Aorta (tissue), 5 donors: ENCODE measurements at regions not wholly inside any gene's neighbourhood (a gene's known extent, or its start where the extent isn't known, plus 50 kb on each side); places are given as distances from the start of the nearest gene placed in this dataset.
A peak's percentile ranks its signal among the peaks of the same experiment; 100 is the strongest.

Experiments used
- ATAC-seq: fragments of 200-7000 bp; cut with Tn5 transposase; one replicate; pipeline ENCODE4 v1.9.1; 2022; ENCODE audit warnings: moderate library complexity; ENCODE audit not compliant: low FRiP score
- DNase-seq, 2 donors: peaks; one replicate each; pipeline ENCODE4 v3.0.0-alpha.2; 2020
- H3K27ac ChIP-seq, 2 donors: one replicate each; pipeline ENCODE4 v1.5.1; 2013; ENCODE audit warnings: low read length in 2 of 2, mild to moderate bottlenecking in 2 of 2, moderate library complexity in 2 of 2, control low read depth in 1 of 2, inconsistent platforms in 1 of 2, low read depth in 1 of 2
- H3K27me3 ChIP-seq, 2 donors: one replicate each; pipeline ENCODE4 v1.6.1; 2013; ENCODE audit warnings: control low read depth in 1 of 2, low read length in 1 of 2, mild to moderate bottlenecking in 1 of 2, moderate library complexity in 1 of 2; ENCODE audit not compliant: insufficient read depth in 2 of 2, control insufficient read depth in 1 of 2
- H3K36me3 ChIP-seq, 2 donors: one replicate each; pipeline ENCODE4 v1.6.1; 2013; ENCODE audit warnings: control low read depth in 1 of 2, low read length in 1 of 2, mild to moderate bottlenecking in 1 of 2; ENCODE audit not compliant: insufficient read depth in 2 of 2, control insufficient read depth in 1 of 2
- H3K4me1 ChIP-seq, 2 donors: one replicate each; pipeline ENCODE4 v1.6.1; 2013; ENCODE audit warnings: low read length in 2 of 2, control low read depth in 1 of 2, mild to moderate bottlenecking in 1 of 2, moderate library complexity in 1 of 2; ENCODE audit not compliant: insufficient read depth in 2 of 2, control insufficient read depth in 1 of 2
- H3K4me3 ChIP-seq, 2 donors: one replicate each; pipeline ENCODE4 v1.5.1; 2013; ENCODE audit warnings: low read length in 2 of 2, control low read depth in 1 of 2, mild to moderate bottlenecking in 1 of 2
- H3K9me3 ChIP-seq: one replicate; pipeline ENCODE4 v1.6.1; 2013; ENCODE audit warnings: mild to moderate bottlenecking, low read length; ENCODE audit not compliant: control insufficient read depth
- WGBS, 2 donors: extraction: QIAGEN DNeasy Blood & Tissue Kit; methylation state at CpG; one replicate each; pipeline ENCODE4 v1.1.7; 2013; 5-methylcytosine and 5-hydroxymethylcytosine counted together
- intact Hi-C, 2 donors: fragments of 100-400 bp; cut with DNase I; formaldehyde crosslinking; loops; one replicate each; pipeline versions ENCODE4 v1.14.2 to v1.15.0; 2022
- donor health status: healthy with polysubstance abuse.
- donor health status: Bipolar disorder and iron deficiency.
- donor health status: DM: no; HTN: no; CAD: no.
- donor health status: DM: no; HTN: no; CAD: no.
- donor health status: DM: yes; HTN: yes; CAD: no.

GRCh38 chr2:129004485-129004884, 685.8 kb upstream of the HS6ST1 start:
- Histone ChIP-seq H3K27me3 (no peaks in the 10 kb centered on the region), H3K27ac (no peak overlapping the region), H3K9me3 (no peaks in the 10 kb centered on the region), H3K4me3 (no peak overlapping the region), H3K36me3 (no peaks in the 10 kb centered on the region), H3K4me1 (no peaks in the 10 kb centered on the region)
- intact Hi-C loops = no loop called here
- ATAC-seq (no peak), DNase-seq (no peak)
- WGBS, 2 donors = 67 to 84% methylated on average over 5 of the region's 5 CpGs

- WGBS, 2 donors = 94 to 97% methylated on average over 4 of the region's 4 CpGs
- Histone ChIP-seq H3K27ac (no peak overlapping the region), H3K4me3 (no peak overlapping the region), H3K9me3 (no peaks in the 10 kb centered on the region), H3K4me1 (no peaks in the 10 kb centered on the region), H3K36me3 (no peaks in the 10 kb centered on the region), H3K27me3 (no peaks in the 10 kb centered on the region)
- DNase-seq (no peak), ATAC-seq (no peak)
- intact Hi-C loops = no loop called here
Measured at GRCh38 chr2:129004940-129005490, 686.3 kb upstream of the HS6ST1 start.

- Histone ChIP-seq H3K4me1 (no peaks in the 10 kb centered on the region), H3K4me3 (no peak overlapping the region), H3K36me3 (no peaks in the 10 kb centered on the region), H3K9me3 (no peaks in the 10 kb centered on the region), H3K27me3 (no peaks in the 10 kb centered on the region), H3K27ac (no peak overlapping the region)
- 63 to 65% methylated on average over 19 of the region's 19 CpGs for WGBS, 2 donors
- DNase-seq (no peak), ATAC-seq (no peak)
- intact Hi-C loops = no loop called here
Measured at GRCh38 chr2:129006135-129006886, 687.6 kb upstream of the HS6ST1 start.

DNA sequence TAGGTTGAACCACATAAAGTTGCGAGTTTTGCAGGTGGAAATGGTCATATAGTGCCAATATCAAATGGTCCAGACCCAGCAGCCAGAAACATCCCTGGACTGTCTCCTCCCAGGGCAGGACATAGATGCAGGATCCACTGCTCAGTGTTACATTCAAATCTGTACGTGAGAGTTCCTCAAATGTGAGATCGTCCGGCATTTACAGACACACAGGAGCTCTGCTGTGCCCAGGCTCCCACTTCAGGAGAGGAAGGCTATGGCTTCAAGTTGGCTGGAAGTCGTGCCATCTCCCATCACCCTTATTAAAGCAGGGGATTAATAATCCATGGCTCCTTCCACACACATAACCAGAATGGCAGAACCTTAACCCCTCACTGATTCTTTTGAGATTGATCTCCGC, 688.2 kb upstream of the HS6ST1 start:
- H3K4me1 ChIP-seq = no peaks in the 10 kb centered on the region
- WGBS, 2 donors = 93 to 95% methylated on average over 6 of the region's 6 CpGs
- no peak for ATAC-seq
- H3K27ac ChIP-seq = no peak overlapping the region
- H3K36me3 ChIP-seq = no peaks in the 10 kb centered on the region
- H3K9me3 ChIP-seq = no peaks in the 10 kb centered on the region
- DNase-seq = no peak
- no peak overlapping the region for H3K4me3 ChIP-seq
- intact Hi-C loops = no loop called here
- H3K27me3 ChIP-seq = no peaks in the 10 kb centered on the region

- ATAC-seq (no peak), DNase-seq (peak in 1 of 2 donors; percentile 53)
- Histone ChIP-seq H3K36me3 (no peaks in the 10 kb centered on the region), H3K27ac (no peak overlapping the region), H3K4me1 (no peaks in the 10 kb centered on the region), H3K27me3 (no peaks in the 10 kb centered on the region), H3K4me3 (no peak overlapping the region), H3K9me3 (no peaks in the 10 kb centered on the region)
- 94 to 95% methylated on average over 5 of the region's 5 CpGs for WGBS, 2 donors
- intact Hi-C loops = no loop called here
Measured at GRCh38 chr2:129008055-129008880, 689.6 kb upstream of the HS6ST1 start.

DNA sequence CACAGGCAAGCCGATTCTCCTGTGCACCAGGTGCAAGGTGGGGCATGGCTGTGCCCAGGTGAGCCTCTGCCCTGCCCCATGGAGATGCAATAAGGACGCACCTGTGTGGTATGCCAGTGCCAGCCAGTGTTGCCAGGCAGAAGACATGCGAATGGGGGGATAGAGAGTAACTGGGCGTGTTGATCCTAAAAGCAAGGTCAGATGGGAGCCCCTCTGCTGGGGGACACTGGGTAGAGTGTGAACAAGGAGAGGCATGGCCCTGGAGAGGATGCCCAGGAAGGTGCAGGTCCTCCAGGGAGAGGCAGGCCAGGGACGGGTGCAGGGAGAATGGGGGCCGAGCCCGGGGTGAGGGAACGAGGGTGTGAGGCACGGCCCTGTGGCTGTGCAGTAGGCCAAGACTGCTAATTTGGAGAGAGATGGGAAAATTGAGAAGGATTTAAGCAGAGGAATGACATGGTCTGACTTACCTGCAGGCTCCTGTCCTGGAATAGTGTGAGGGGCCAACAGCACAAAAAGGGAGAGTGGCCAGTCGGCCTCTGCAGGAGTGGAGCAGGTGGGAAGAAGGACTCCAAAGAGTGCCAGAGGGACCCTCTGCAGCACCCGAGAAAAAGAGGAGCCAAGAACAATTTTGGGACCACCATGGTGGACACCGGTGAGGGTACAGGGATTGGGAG, 690.4 kb upstream of the HS6ST1 start:
- H3K4me3 ChIP-seq = no peak overlapping the region
- no peaks in the 10 kb centered on the region for H3K9me3 ChIP-seq
- no peaks in the 10 kb centered on the region for H3K36me3 ChIP-seq
- no peaks in the 10 kb centered on the region for H3K27me3 ChIP-seq
- no peaks in the 10 kb centered on the region for H3K4me1 ChIP-seq
- no peak overlapping the region for H3K27ac ChIP-seq
- WGBS, 2 donors = 92 to 93% methylated on average over 12 of the region's 12 CpGs
- ATAC-seq = no peak
- intact Hi-C loops = no loop called here
- DNase-seq = no peak

DNA sequence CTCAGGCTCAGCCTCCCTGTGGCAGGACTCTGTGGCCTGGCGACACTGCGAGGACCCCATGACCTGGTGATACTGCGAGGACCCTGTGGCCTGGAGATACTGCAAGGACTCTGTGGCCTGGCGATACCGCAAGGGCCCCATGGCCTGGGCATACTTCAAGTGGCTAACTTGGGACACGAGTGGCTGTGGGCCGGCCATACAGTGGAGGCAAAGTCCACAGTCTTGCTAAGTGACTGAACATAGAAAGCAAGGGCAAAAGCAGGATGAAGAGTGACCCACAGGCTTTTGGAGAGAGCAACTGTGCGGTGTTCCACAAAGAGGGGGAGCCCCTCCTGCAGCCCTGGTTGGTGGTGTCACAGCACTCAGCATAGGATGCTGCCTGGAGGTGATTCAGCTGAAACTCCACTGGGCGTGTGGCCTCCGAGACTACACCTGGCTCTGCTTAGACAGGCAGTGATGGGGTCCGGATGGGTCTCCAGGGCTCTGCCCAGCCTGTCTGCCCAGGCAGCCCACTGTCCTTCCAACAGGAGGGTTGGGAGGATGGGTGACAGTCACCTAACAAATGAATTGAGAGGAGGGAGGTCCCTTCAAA, 691.0 kb upstream of the HS6ST1 start:
- intact Hi-C loops = no loop called here
- peak in 1 of 2 donors; percentile 68 for DNase-seq
- Histone ChIP-seq H3K4me3 (no peak overlapping the region), H3K36me3 (no peaks in the 10 kb centered on the region), H3K4me1 (no peaks in the 10 kb centered on the region), H3K9me3 (no peaks in the 10 kb centered on the region), H3K27me3 (no peaks in the 10 kb centered on the region), H3K27ac (no peak overlapping the region)
- WGBS, 2 donors = 95 to 96% methylated on average over 11 of the region's 11 CpGs
- no peak for ATAC-seq

- no peaks in the 10 kb centered on the region for H3K9me3 ChIP-seq
- no peaks in the 10 kb centered on the region for H3K36me3 ChIP-seq
- H3K27me3 ChIP-seq = no peaks in the 10 kb centered on the region
- H3K27ac ChIP-seq = no peak overlapping the region
- 84 to 87% methylated on average over 5 of the region's 5 CpGs for WGBS, 2 donors
- H3K4me3 ChIP-seq = no peak overlapping the region
- no peak for ATAC-seq
- intact Hi-C loops = no loop called here
- no peak for DNase-seq
- no peaks in the 10 kb centered on the region for H3K4me1 ChIP-seq
Measured at GRCh38 chr2:129010262-129010661, 691.6 kb upstream of the HS6ST1 start.
